Jurkat, Clone E6-1 (cell line): ENCODE measurements at regions not wholly inside any gene's neighbourhood (a gene's known extent, or its start where the extent isn't known, plus 50 kb on each side); places are given as distances from the start of the nearest gene placed in this dataset.

Experiments
- DNase-seq: peaks from one replicate; pipeline ENCODE4 v3.0.0-alpha.2; 2011; ENCODE audit warnings: low read depth, low spot score
- H3K4me3 ChIP-seq: 2 replicates; pipeline ENCODE4 v1.5.1; 2011; ENCODE audit warnings: mild to moderate bottlenecking, low read length, control low read depth, moderate library complexity

DNA sequence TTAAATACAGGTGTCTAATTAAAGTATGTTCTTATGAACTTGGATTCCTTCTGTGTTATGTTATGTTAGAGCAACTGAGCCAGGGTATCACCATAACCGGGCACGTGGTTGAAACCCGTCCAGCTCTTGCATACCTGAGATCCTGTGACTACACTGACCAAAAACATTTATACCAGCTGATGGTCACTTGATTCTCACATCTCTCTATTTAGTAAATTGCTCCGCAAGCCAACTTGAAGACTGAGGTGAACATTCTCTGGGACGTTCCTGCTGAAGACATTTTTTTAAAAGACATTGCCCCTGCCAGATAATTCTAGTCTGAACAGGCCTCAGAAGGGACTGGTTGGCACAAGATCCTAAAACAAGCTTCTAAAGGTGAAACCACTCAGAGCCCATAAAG, 550.0 kb upstream of the DIPK2B start:
- H3K4me3 ChIP-seq = no peak overlapping the region
- DNase-seq = no peak

DNA sequence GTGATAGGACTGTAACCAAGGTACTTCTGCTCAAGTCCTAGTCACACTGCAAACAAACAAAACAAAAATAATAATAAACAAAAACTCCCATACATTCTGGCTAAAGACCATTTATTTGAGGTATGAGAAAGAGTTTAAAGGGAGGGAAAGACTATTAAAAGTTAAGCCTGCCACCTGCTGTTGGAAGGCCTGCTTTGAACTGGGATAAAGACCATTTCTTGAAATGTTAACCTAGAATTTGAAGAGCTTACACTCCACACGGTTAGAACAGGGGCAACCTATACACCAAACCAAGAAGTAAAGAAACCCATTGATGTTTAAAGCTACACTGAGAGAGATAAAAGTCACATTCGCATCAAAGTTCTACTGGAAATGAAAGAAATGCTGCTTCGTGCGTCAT, 548.7 kb upstream of the DIPK2B start:
- DNase-seq = no peak
- H3K4me3 ChIP-seq = no peak overlapping the region

DNA sequence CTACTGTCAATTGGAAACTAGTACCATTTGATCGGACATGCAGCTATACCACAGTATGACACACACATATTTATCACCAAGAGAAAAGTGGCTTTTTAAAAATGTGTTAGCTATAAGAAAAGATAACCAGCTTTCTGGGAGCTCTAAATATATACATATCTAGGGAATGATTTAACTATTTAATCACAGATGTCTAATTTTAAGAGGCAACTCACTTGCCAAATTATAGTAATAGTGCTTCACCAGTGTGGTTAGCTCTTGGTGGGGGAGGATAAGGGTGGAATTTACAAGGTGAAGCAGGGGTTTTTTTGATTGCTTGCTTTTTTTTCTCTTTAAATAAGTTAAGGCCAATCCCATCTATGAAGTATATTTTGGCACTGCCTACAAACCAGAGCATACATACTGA, 547.7 kb upstream of the DIPK2B start:
- H3K4me3 ChIP-seq = no peak overlapping the region
- DNase-seq = no peak

DNA sequence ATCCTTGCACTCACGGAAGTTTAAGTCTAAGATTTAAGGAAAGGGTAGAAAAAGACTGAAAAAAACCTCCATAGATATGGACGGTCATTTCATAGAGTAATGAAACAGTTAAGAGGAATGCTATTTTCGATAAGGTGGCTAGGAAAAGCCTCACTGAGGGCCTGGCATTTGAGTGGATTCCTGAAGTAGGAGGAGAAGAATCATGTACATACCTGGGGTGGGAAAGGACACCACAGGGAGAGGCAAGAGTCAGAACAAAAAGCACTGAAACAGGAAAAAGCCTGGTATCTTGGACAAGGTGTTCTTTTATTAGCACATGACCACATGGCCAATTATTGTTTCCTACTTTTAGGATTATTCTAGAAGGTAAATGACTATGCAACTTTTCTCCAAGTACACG, 547.2 kb upstream of the DIPK2B start:
- DNase-seq = no peak

DNA sequence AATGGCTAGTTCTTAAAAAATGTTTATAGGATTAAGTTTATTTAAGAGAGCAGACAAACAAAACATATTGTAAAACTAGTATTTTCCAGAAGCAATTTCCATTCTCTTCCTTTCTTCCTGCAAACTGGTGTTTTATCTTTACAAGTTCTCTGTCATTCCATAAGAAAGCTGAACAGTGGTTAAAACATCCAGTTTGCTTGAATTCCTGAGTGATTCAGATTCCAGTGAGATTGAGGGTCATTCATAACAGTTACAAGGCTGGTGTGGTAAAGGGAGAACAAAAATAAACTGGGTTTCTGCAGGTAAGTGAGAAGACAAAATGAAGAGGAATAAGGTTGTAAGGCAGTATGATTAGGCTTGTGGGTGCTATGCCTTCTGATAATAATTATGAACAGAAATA, 544.8 kb upstream of the DIPK2B start:
- DNase-seq = no peak
- H3K4me3 ChIP-seq = no peak overlapping the region

More for the DNA sequence above, 547.2 kb upstream of the DIPK2B start:
- no peak overlapping the region for H3K4me3 ChIP-seq

DNA sequence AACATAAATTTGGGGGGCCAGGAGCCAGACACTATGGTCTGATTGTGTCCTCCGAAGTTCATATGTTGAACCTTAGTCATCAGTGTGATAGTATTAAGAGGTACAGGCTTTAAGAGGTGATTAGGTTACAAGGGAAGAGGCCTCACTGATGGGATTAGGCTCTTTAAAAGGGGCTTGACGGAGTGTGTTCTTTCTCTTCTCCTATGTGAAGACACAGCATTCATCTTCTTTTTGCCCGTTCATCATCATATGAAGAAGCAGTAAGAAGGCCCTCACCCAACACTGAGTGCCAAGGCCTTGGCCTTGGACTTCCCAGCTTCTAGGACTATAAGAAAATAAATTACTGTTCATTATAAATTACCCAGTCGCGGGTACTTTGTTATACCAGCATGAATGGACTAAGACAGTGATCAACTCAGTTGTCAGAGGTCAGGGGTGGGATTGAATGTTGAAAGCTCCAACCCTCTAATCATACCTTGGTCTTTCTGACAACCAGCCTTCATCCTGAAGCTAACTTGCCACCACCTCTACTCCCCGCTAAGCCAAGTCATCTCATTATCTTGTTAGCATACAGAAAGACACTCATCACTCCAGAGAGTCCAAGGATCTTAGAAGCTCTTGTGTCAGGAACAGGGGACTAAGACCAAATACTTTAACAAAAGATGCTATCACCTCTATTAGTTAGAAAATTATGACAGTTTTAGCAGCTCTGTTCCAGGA, 543.4 kb upstream of the DIPK2B start:
- no peak overlapping the region for H3K4me3 ChIP-seq
- no peak for DNase-seq

DNA sequence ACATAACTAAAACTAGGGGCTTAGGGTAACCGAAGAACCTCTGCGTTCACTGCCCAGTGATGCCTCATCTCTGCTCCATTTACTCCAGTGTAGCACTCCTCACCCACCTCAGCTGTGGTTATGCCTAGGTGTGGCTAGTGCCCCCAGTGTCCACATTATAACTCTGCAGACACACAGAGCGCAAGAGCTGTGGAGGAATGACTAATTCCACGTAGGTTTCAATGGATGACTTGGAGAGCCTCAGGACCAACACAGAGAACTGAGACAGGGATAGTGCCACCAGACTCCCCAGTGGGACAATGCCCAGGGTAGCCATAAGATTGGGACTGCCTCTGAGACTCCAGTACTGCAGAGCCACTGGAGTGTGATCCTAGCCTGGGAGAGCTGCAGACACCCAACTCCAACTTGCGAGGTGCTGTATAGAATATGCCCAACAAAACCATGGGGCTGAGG, 542.4 kb upstream of the DIPK2B start:
- no peak overlapping the region for H3K4me3 ChIP-seq
- DNase-seq = no peak

DNA sequence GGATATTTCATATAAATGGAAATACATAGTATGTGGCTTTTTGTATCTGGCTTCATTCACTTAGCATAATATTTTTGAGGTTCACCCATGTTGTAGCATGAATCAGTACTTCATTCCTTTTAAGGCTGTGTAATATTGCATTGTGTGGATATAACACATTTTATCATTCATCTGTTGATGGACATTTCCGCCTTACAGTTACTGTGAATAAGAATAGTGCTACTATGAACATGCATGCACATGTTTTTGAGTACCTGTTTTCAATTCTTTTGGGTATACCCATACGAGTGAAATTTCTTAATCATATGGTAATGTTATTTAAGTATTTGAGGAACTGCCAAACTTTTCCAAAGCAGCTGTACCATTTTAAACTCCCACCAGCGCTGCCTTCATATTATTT, 539.6 kb upstream of the DIPK2B start:
- no peak for DNase-seq
- no peak overlapping the region for H3K4me3 ChIP-seq

DNA sequence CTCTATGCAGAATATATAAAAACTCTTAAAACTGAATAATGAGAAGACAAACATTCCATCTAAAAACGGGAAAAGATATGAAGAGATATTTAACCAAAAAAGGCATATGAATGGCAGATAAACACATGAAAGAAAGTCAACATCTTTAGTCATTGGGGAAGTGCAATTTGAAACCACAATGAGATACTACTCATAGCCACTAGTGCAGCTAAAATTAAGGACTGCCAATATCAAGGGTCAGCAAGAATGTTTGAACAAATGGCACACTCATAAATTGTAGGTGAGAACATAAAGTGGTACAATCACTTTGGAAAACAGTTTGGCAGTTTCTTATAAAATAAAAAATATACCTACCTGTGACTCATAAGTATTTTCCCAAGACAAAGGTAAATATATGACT, 534.9 kb upstream of the DIPK2B start:
- no peak for DNase-seq
- H3K4me3 ChIP-seq = no peak overlapping the region

DNA sequence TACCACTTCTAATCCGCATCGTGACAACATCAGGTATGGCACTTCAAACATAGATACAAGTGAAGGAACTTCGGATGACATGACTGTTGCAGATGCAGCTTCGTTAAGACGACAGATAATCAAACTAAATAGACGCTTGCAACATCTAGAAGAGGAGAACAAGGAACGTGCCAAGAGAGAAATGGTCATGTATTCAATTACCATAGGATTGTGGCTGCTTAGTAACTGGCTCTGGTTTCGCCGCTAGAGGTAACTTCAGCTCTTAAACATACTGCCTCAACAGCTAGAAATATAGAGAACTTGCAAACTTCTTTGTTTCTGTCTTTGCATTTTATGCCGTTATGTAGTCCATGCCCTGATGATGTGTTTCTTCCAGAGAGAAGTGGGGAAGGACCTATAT, 530.8 kb upstream of the DIPK2B start:
- DNase-seq = no peak
- H3K4me3 ChIP-seq = no peak overlapping the region

DNA sequence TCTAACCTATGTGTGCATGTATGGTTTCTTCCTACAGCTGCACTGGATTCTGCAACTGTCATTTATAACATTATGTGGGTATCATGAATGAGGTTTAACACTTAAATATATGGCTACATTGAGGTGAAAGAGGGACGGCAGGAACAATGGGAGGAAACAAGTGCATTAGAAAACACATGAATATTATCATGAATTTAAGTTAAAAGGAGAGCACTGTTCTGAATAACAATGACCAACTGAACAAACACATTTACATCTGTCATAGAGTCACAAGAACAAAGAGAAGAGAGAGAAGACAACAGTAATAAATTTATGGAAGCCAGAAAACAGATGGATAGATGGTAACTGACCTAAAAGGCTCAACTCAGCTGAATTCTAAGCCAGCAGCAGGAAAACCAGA, 527.1 kb upstream of the DIPK2B start:
- no peak for DNase-seq
- no peak overlapping the region for H3K4me3 ChIP-seq

DNA sequence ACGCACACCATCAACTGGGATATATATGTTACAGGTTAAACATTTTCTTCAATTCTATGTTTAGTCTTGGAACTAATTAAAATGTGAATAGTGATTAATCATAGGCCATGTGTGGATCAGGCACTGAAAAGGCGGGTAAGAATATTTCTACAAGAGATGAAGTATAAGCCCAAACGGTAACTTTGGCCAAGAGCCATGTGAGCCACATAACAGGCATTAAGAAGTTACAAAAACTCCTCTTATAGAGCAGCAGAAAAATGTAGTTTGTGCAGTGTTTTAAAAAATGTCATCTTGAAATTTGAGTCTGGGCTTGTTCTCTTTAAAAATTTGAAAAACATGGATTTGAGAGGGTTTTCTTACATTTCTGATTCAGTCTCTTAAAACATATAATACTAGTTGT, 521.8 kb upstream of the DIPK2B start:
- no peak overlapping the region for H3K4me3 ChIP-seq
- DNase-seq = no peak

DNA sequence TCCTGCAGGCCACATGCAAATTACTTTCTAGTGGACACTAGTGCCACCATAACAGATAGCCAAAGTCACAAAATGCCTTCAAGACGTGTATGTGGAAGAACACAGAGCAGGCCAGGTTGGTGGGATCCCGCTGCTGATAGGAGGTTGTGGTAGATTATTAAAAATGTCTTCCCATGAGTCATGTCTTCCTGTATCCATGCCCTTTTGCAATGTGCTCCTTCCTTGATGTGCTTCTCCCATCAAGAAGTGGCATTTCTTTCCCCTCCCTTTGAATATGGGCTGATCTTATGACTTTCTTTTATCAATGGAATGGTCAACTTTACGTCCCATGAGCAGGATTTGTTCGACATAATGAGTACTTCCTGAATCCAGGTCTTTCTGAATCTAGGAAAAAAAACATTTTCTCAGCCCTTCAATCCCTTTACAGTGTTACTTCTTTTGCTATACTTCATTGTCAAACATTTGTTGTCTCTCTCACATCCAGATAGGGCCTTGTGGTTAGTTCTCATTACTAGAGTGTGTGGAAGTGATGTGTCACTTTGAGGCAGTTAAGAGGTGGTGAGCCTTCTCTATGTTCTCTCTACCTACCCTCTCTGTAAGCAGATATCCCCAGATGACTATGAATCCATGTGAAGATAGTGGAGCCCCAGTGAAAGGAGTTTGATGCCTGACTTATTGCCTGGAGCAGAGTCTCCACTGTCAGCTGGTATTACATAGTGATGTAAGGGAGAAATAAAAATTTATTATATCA, 519.2 kb upstream of the DIPK2B start:
- DNase-seq = no peak
- no peak overlapping the region for H3K4me3 ChIP-seq

DNA sequence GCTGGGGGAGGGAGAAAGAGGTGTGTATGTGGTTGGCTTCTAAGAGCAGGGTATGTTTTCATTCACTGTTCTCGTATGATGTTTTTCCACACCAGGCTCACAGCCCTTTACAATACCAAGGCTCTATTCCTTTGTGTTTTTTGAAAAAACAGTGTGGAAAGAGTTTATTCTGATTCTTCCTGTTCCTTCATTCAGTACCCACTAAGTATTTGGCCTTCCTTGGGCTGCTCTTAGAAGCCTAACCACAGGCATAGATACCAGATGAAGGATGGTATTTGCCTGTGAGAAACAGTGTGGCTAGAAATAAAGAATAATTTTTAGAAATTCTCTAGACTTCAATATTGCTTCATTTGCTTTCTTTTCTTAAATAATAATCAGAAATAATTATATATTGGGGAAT, 518.0 kb upstream of the DIPK2B start:
- H3K4me3 ChIP-seq = no peak overlapping the region
- no peak for DNase-seq

DNA sequence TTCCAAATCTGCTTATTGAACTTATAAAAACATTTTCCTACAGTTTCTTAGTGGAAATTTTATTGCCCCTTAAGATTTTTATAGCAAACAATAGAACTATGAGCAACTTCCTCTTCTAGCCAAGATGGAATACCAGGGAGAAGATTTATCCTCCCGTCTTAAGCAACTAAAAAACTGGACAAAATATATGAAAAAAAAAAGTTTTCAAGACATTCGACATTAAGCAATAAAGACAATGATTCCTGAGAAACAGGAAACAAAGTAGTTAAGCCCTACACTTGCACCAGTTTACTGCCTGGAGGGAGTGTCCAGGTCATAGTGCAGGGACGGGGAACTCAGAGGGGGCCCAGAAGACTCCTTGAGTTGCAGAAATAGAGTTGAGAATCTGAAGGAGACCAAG, 516.1 kb upstream of the DIPK2B start:
- H3K4me3 ChIP-seq = no peak overlapping the region
- DNase-seq = no peak

DNA sequence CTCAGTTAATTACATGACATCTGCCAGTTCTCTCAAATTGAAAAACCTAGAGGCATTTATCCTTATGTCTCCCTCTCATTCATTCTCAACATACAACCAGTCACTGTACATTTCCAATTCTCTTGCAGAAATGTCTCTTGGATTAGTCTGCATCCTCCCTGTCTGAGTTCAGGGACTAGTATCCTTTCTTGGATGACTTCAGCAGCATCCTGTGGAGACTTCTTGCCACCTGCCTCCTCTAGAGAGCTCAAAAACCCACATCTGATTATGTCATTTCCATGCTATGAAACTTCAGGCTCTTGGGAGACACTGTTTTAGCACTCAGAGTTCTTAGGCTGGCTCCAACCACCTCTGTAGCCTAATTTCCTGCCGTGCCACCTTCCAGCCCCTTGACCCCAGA, 515.1 kb upstream of the DIPK2B start:
- no peak overlapping the region for H3K4me3 ChIP-seq
- DNase-seq = no peak

DNA sequence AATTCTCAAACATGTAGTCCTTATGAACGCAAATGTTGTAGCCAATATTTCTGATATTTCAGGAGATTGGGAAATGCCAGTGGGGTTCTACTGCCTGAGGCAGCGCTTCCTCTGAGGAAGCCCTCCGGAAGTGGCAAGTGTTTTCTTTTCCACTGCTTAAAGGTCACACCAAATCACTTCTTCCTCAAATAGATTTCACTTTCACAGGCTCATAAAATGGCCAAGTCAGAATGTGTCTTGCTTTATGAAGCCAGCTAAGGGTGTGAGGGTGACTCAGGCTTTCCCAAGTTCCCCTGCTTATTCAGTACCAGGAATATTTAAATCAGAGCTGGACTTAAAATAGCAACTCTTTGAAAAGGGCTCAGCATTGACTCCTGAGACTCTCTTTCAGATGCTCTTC, 514.2 kb upstream of the DIPK2B start:
- H3K4me3 ChIP-seq = no peak overlapping the region
- no peak for DNase-seq

DNA sequence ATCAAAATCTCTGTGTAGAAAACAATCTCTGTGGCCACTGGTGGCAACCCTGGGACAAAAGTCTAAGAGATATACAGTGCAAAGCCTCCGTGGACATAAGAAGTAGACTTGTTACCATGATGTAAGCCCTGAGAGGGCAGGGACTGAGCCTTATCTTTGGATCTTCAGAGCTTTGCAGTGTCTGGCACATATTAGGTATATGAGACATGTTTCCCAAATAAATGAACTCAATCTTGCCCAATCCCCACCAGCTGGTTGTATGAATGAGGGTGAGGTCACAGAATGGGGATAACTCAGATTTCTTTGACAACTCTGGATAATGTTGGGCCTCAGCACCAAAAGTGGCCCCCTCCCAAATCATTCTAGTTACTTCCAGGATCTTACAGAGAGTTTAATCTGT, 511.4 kb upstream of the DIPK2B start:
- no peak overlapping the region for H3K4me3 ChIP-seq
- no peak for DNase-seq

DNA sequence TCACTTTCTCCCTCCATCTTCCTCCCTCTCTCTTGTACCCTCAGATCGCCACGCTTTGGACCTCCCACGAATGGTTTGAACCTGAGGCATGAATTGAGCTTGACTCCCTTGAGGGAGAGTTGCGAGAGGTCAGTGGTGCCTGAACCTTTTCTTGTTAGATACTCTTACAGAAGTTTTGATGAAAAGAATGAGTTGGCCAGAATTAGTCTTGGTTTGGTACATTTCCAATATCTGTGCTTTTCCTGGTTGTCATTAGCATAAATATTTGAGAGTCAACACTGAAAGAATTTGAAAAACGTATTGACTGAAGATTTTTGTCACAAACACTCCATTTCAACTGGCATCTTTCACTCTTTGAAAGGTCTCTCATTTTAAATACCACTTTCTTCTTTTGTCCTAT, 510.6 kb upstream of the DIPK2B start:
- no peak overlapping the region for H3K4me3 ChIP-seq
- no peak for DNase-seq

DNA sequence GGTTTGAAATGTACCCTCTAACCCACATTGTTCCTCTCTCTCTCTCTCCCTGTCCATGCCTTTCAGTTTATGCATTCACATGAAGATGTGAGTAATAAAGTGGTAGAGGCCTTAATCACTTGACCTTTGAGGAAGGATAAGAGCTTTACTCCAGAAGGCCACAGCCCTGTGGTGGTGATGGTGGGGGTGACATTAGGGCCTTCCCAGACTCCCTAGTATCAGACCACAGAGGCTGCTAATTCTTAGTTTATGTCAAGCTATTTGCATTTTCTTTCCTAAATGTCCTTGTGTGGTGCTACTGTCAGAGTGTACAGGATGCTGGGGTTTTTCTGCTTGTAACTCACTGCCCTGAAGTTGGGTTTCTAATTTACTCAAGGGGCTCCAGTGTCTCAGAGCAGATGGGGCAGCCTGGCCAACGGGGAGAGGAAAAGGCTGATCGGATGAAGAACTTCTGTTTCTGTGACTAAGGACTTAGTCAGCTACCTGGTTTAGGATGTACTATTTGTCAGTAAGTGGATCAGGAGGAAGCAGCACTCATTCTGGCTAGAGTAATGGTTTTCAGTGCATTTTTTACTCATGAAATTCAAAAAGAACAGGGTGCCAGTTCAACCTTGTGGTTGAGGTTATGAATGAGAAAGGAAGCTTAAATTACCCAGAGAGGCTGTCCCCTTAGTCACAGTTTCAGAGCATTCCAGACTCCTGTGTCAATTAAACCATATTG, 509.6 kb upstream of the DIPK2B start:
- no peak for DNase-seq

More for the DNA sequence above, 509.6 kb upstream of the DIPK2B start:
- no peak overlapping the region for H3K4me3 ChIP-seq
